OCI-LY3 (cell line): ENCODE measurements at regions not wholly inside any gene's neighbourhood (a gene's known extent, or its start where the extent isn't known, plus 50 kb on each side); places are given as distances from the start of the nearest gene placed in this dataset.

Source experiments
- CTCF ChIP-seq: fragments of 200-600, 300-600 bp; sonication (generic); IDR thresholded peaks from 2 replicates; pipeline ENCODE4 v1.5.1; 2014; ENCODE audit warnings: antibody characterized with exemption, low read length, low read depth
- EZH2phosphoT487 ChIP-seq: fragments of 200-600 bp; shearing (Covaris generic); IDR thresholded peaks from 2 replicates; pipeline ENCODE4 v1.6.1; 2018; ENCODE audit warnings: antibody characterized with exemption, mixed run types, low read depth

DNA sequence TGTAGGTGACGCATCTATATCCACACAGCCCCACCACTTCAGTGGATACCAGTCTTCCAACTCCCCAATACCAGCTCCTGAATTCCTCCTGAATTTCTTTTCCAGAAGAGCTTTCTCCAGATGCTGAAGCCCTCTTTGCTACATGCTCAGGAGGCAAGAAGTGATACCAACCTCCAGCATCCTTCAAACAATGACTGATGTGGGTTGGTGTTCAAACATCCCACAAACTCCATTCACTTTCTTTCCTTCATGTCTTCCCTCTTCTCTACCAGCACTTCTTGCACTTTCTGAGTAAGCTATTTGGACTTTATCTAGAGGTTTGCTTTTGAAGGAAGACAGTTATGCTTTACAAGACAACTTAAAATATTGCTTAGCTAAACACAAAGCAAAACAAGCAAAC is 179.9 kb upstream of the RORB start:
- TF ChIP-seq CTCF (no peak), EZH2phosphoT487 (no peak)
